ENCODE measurements at regions not wholly inside any gene's neighbourhood (a gene's known extent, or its start where the extent isn't known, plus 50 kb on each side); places are given as distances from the start of the nearest gene placed in this dataset.

DNA sequence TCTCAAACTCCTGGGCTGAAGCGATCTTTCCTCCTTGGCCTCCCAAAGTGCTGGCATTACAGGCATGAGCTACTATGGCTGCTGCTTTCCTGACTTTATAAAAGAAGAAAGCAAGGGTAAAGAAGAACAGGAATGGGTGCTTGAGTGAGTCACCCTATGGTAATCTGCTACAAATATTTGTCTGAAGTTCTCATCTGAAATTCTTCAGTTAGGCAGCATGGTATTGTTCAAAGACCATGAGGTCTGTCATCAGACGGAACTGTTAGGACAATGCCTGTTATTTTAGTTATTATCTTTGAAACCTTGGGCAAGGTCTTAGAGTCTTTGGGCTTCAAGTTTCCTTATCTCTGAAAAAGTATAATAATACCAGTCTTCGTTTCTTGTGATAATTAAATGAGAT is 695.8 kb downstream of the RNF144A start:
- Histone ChIP-seq H3K36me3 (ENCODE audit: control insufficient read depth, insufficient read depth, low read length) (no peaks in the 10 kb centered on the region), H3K4me1 (peaks cover 5% of the 10 kb centered on the region; the same call in 1 of the 2 replicates), H3K27me3 (replicated peaks; ENCODE audit: control insufficient read depth, insufficient read depth, low read length) (no peaks in the 10 kb centered on the region), H3K9me3 (no peaks in the 10 kb centered on the region), H3K4me3 (ENCODE audit: low read depth, low read length) (no peak overlapping the region)
- Mint-ChIP-seq H3K27ac (ENCODE audit: unreplicated experiment) (no peak overlapping the region), H3K27me3 (ENCODE audit: insufficient read depth, unreplicated experiment) (no peaks in the 10 kb centered on the region), H3K9me3 (ENCODE audit: unreplicated experiment) (peaks cover 12% of the 10 kb centered on the region), H3K4me1 (ENCODE audit: low read depth, unreplicated experiment) (peaks cover 8% of the 10 kb centered on the region), H3K36me3 (ENCODE audit: insufficient read depth, unreplicated experiment) (no peaks in the 10 kb centered on the region), H3K4me3 (ENCODE audit: unreplicated experiment) (no peak overlapping the region)
- ChIA-PET CTCF (interaction anchor here (0.7 kb wide), 1 partner anchor 546 kb away, joined by 3 read pairs; no protein-coding TSS in a partner anchor), POLR2A (no interaction called here)
- TF ChIP-seq, protein P1, sequence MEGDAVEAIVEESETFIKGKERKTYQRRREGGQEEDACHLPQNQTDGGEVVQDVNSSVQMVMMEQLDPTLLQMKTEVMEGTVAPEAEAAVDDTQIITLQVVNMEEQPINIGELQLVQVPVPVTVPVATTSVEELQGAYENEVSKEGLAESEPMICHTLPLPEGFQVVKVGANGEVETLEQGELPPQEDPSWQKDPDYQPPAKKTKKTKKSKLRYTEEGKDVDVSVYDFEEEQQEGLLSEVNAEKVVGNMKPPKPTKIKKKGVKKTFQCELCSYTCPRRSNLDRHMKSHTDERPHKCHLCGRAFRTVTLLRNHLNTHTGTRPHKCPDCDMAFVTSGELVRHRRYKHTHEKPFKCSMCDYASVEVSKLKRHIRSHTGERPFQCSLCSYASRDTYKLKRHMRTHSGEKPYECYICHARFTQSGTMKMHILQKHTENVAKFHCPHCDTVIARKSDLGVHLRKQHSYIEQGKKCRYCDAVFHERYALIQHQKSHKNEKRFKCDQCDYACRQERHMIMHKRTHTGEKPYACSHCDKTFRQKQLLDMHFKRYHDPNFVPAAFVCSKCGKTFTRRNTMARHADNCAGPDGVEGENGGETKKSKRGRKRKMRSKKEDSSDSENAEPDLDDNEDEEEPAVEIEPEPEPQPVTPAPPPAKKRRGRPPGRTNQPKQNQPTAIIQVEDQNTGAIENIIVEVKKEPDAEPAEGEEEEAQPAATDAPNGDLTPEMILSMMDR (IDR thresholded peaks at IDR 0.05; ENCODE audit: insufficient read depth in 1 of 2, low read depth in 1 of 2, low read length in 1 of 2, severe bottlenecking in 1 of 2, unreplicated experiment in 1 of 2) = no peak
- intact Hi-C loops (cut with micrococcal nuclease; ENCODE audit: unreplicated experiment) = no loop called here
- peak in 1 of 2 experiments; percentile 6 for DNase-seq
- no TSS peak for BruUV-seq (replicated peaks)

DNA sequence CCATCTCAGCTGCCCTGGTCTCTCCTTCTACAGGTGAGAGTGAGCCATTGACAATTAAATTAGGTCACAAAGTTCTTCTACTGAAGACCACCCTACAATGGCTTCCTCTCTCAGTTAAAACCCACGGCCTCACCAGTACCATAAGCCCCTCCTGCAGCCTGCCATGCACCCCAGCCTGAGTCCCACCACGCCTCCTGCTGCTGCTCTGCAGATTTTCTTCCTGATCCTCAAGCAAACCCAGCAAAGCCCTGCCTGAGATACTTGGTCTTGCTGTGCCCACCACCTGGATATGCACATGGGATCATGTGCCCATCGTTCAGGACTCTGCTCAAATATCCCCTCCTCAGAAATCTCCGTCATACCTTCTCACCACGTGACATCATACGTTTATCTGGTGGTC is 696.6 kb downstream of the RNF144A start:
- Mint-ChIP-seq H3K36me3 (ENCODE audit: insufficient read depth, unreplicated experiment) (no peaks in the 10 kb centered on the region), H3K4me1 (ENCODE audit: low read depth, unreplicated experiment) (peaks cover 8% of the 10 kb centered on the region), H3K4me3 (ENCODE audit: unreplicated experiment) (no peak overlapping the region), H3K27ac (ENCODE audit: unreplicated experiment) (peak overlapping the region; percentile 64), H3K9me3 (ENCODE audit: unreplicated experiment) (peaks cover 12% of the 10 kb centered on the region), H3K27me3 (ENCODE audit: insufficient read depth, unreplicated experiment) (no peaks in the 10 kb centered on the region)
- DNase-seq = no peak
- ChIA-PET CTCF (no interaction called here), POLR2A (no interaction called here)
- peaks cover 5% of the 10 kb centered on the region; the same call in 1 of the 2 replicates for H3K4me1 ChIP-seq
- no peaks in the 10 kb centered on the region for H3K9me3 ChIP-seq
- H3K27me3 ChIP-seq (replicated peaks; ENCODE audit: control insufficient read depth, insufficient read depth, low read length) = no peaks in the 10 kb centered on the region
- BruUV-seq (replicated peaks) = no TSS peak
- H3K4me3 ChIP-seq (ENCODE audit: low read depth, low read length) = no peak overlapping the region
- TF ChIP-seq, protein P1 (IDR thresholded peaks at IDR 0.05; ENCODE audit: insufficient read depth in 1 of 2, low read depth in 1 of 2, low read length in 1 of 2, severe bottlenecking in 1 of 2, unreplicated experiment in 1 of 2) = no peak
- H3K36me3 ChIP-seq (ENCODE audit: control insufficient read depth, insufficient read depth, low read length) = no peaks in the 10 kb centered on the region
- intact Hi-C loops (cut with micrococcal nuclease; ENCODE audit: unreplicated experiment) = no loop called here

DNA sequence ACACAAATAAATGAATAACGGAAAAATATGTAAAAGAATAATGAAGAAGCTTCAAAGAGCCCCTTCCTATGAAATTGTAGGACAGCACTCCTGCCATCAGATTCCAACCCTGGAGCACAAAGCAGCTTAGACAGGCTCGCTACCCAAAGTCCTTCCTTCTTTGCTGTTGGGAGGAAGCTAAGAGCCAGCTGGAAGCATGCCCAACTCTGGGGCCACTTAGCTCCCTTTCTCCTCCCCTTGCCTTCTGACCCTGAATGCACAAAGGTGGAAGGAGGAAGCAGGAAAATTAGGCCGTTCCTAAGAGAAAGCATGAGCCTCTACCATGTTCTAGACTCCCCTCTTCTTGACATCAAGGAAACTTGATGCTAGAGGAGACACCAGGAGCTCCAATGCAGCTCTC is 700.8 kb downstream of the RNF144A start:
- H3K4me1 ChIP-seq = no peaks in the 10 kb centered on the region
- Mint-ChIP-seq H3K9me3 (ENCODE audit: unreplicated experiment) (peaks cover 12% of the 10 kb centered on the region), H3K4me3 (ENCODE audit: unreplicated experiment) (no peak overlapping the region), H3K4me1 (ENCODE audit: low read depth, unreplicated experiment) (no peaks in the 10 kb centered on the region), H3K27me3 (ENCODE audit: insufficient read depth, unreplicated experiment) (peaks cover 3% of the 10 kb centered on the region), H3K36me3 (ENCODE audit: insufficient read depth, unreplicated experiment) (no peaks in the 10 kb centered on the region), H3K27ac (ENCODE audit: unreplicated experiment) (no peak overlapping the region)
- intact Hi-C loops (cut with micrococcal nuclease; ENCODE audit: unreplicated experiment) = no loop called here
- no peak overlapping the region for H3K4me3 ChIP-seq (ENCODE audit: low read depth, low read length)
- DNase-seq = no peak
- H3K9me3 ChIP-seq = no peaks in the 10 kb centered on the region
- POLR2A ChIA-PET = no interaction called here
- CTCF ChIA-PET = interaction anchor here (0.6 kb wide), 1 partner anchor 914 kb away, joined by 7 read pairs; no protein-coding TSS in a partner anchor
- no peaks in the 10 kb centered on the region for H3K36me3 ChIP-seq (ENCODE audit: control insufficient read depth, insufficient read depth, low read length)
- H3K27me3 ChIP-seq (replicated peaks; ENCODE audit: control insufficient read depth, insufficient read depth, low read length) = no peaks in the 10 kb centered on the region
- TF ChIP-seq, protein P1 (IDR thresholded peaks at IDR 0.05; ENCODE audit: insufficient read depth in 1 of 2, low read depth in 1 of 2, low read length in 1 of 2, severe bottlenecking in 1 of 2, unreplicated experiment in 1 of 2) = no peak
- no TSS peak for BruUV-seq (replicated peaks)

All from Caco-2 (cell line).